Neural cell (in vitro differentiated cells): ENCODE measurements at regions not wholly inside any gene's neighbourhood (a gene's known extent, or its start where the extent isn't known, plus 50 kb on each side); places are given as distances from the start of the nearest gene placed in this dataset.

ENCODE experiments used
- EZH2 ChIP-seq: fragments of 200-600, 300-800 bp; shearing (Covaris generic), sonication (generic); IDR thresholded peaks from 2 replicates; pipeline ENCODE4 v1.6.1; 2014; ENCODE audit warnings: antibody characterized with exemption, low read length, borderline replicate concordance, mild to moderate bottlenecking; ENCODE audit not compliant: insufficient read depth, poor library complexity, severe bottlenecking
- MXI1 ChIP-seq: fragments of 450-650 bp; conservative IDR thresholded peaks from 2 replicates; pipeline ENCODE4 v1.6.1; 2014; ENCODE audit warnings: antibody characterized with exemption, mild to moderate bottlenecking; ENCODE audit not compliant: poor library complexity, severe bottlenecking
- RAD21 ChIP-seq: fragments of 450-650 bp; conservative IDR thresholded peaks from 2 replicates; pipeline ENCODE4 v1.6.1; 2014; ENCODE audit warnings: antibody characterized with exemption, mild to moderate bottlenecking, moderate library complexity
- REST ChIP-seq: IDR thresholded peaks from 2 replicates; pipeline ENCODE4 v1.6.1; 2012; ENCODE audit warnings: borderline replicate concordance
- TAF1 ChIP-seq: IDR thresholded peaks from 2 replicates; pipeline ENCODE4 v1.6.1; 2012; ENCODE audit warnings: low read depth
- TF ChIP-seq, protein P1 (sequence below): fragments of 450-650 bp; IDR thresholded peaks from 2 replicates; pipeline ENCODE4 v1.5.1; 2014; ENCODE audit warnings: antibody characterized with exemption, mild to moderate bottlenecking, moderate library complexity; ENCODE audit not compliant: poor library complexity, severe bottlenecking

- TF ChIP-seq TAF1 (no peak), RAD21 (no peak), EZH2 (no peak), MXI1 (no peak), REST (no peak)
- TF ChIP-seq, protein P1, sequence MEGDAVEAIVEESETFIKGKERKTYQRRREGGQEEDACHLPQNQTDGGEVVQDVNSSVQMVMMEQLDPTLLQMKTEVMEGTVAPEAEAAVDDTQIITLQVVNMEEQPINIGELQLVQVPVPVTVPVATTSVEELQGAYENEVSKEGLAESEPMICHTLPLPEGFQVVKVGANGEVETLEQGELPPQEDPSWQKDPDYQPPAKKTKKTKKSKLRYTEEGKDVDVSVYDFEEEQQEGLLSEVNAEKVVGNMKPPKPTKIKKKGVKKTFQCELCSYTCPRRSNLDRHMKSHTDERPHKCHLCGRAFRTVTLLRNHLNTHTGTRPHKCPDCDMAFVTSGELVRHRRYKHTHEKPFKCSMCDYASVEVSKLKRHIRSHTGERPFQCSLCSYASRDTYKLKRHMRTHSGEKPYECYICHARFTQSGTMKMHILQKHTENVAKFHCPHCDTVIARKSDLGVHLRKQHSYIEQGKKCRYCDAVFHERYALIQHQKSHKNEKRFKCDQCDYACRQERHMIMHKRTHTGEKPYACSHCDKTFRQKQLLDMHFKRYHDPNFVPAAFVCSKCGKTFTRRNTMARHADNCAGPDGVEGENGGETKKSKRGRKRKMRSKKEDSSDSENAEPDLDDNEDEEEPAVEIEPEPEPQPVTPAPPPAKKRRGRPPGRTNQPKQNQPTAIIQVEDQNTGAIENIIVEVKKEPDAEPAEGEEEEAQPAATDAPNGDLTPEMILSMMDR: no peak
Observed at GRCh38 chr15:25498835-25499234, 60.0 kb upstream of the UBE3A start.
